K562 (cell line): ENCODE measurements at regions not wholly inside any gene's neighbourhood (a gene's known extent, or its start where the extent isn't known, plus 50 kb on each side); places are given as distances from the start of the nearest gene placed in this dataset.

Experiments
- ATAC-seq: fragments of 200-7000 bp; cut with Tn5 transposase; 3 replicates; pipeline ENCODE4 v1.9.1; 2020; ENCODE audit warnings: moderate library complexity
- BruUV-seq: library from RNA; stranded (reverse); fragments of 400-500 nt; replicated peaks from 2 replicates; lab custom pipeline; 2021; lab: Mats Ljungman, UMichigan
- CTCF ChIA-PET: fragments of 300-600 bp; formaldehyde crosslinking; extraction: SDS; loops from one replicate; lab custom pipeline; 2021; ENCODE audit warnings: low intra/inter-chr PET ratio; lab: Yijun Ruan, JAX
- POLR2A ChIA-PET: fragments of 300-600, 350-650 bp; sonication (Branson Sonifier 250); formaldehyde crosslinking; extraction: SDS; loops from one replicate; lab custom pipeline; 2021; ENCODE audit warnings: antibody characterized with exemption, inconsistent platforms; lab: Yijun Ruan, JAX
- DNase-seq, 4 experiments: peaks; one replicate each; pipeline versions ENCODE4 v3.0.0 to v3.0.0-alpha.2; 2011 to 2018; ENCODE audit warnings: low spot score in 3 of 4, mixed read lengths in 3 of 4; ENCODE audit errors: extremely low read depth in 1 of 4
- FAIRE-seq: peaks from 2 replicates; lab custom pipeline; 2011; peaks lifted over from hg19 to GRCh38; lab: Jason Lieb, UNC
- H2AFZ ChIP-seq: 2 replicates; pipeline ENCODE4 v1.6.0; 2011; ENCODE audit warnings: low read depth, low read length, control low read depth, inconsistent platforms
- H3K27ac ChIP-seq: fragments of 200-600 bp; 3 replicates; pipeline ENCODE4 v1.8.0; 2011; ENCODE audit warnings: low read depth, mild to moderate bottlenecking, control low read depth, inconsistent platforms, low read length, moderate library complexity, mixed read lengths; ENCODE audit errors: extremely low read depth
- H3K27me3 ChIP-seq, 2 experiments: fragments of 300-600 bp in 1 of 2; 2 replicates in 1 of 2; 3 replicates in 1 of 2; pipeline versions ENCODE4 v1.6.0 to v1.8.0; 2011; ENCODE audit warnings: inconsistent platforms in 2 of 2, low read length in 2 of 2, mild to moderate bottlenecking in 1 of 2, mixed read lengths in 1 of 2, moderate library complexity in 1 of 2; ENCODE audit not compliant: control insufficient read depth in 2 of 2, insufficient read depth in 2 of 2
- H3K36me3 ChIP-seq: fragments of 300-600 bp; 3 replicates; pipeline ENCODE4 v1.8.0; 2011; ENCODE audit warnings: mild to moderate bottlenecking, low read length, inconsistent platforms; ENCODE audit not compliant: control insufficient read depth, insufficient read depth
- H3K4me1 ChIP-seq, 2 experiments: fragments of 200-600 bp in 1 of 2; replicated peaks in 1 of 2; 2 replicates in 1 of 2; 3 replicates in 1 of 2; pipeline versions ENCODE4 v1.5.1 to v1.8.0; 2011; ENCODE audit warnings: inconsistent platforms in 2 of 2, low read length in 2 of 2, mild to moderate bottlenecking in 1 of 2, mixed read lengths in 1 of 2, moderate library complexity in 1 of 2; ENCODE audit not compliant: control insufficient read depth in 2 of 2, insufficient read depth in 2 of 2
- H3K4me2 ChIP-seq: 2 replicates; pipeline ENCODE4 v1.6.1; 2011; ENCODE audit warnings: low read length, control low read depth, inconsistent platforms, mixed read lengths; ENCODE audit not compliant: insufficient read depth
- H3K4me3 ChIP-seq: fragments of 200-600 bp; sonication (generic), shearing (Covaris generic); 2 replicates; pipeline ENCODE4 v1.5.1; 2016; ENCODE audit warnings: control low read depth, inconsistent platforms
- H3K79me2 ChIP-seq: fragments of 200-600 bp; 3 replicates; pipeline ENCODE4 v1.8.0; 2011; ENCODE audit warnings: low read length, inconsistent platforms; ENCODE audit not compliant: control insufficient read depth, insufficient read depth
- H3K9ac ChIP-seq, 2 experiments: 2 replicates each; pipeline versions ENCODE4 v1.6.0 to v1.6.1; 2011; ENCODE audit warnings: low read depth in 2 of 2, low read length in 2 of 2, control low read depth in 1 of 2, inconsistent platforms in 1 of 2, mild to moderate bottlenecking in 1 of 2, mixed read lengths in 1 of 2; ENCODE audit not compliant: insufficient read depth in 1 of 2
- H3K9me1 ChIP-seq: one replicate; pipeline ENCODE4 v1.6.0; 2011; ENCODE audit warnings: inconsistent platforms, mild to moderate bottlenecking, low read length, moderate library complexity; ENCODE audit not compliant: control insufficient read depth, insufficient read depth
- H3K9me3 ChIP-seq: replicated peaks from 2 replicates; pipeline ENCODE4 v1.5.1; 2011; ENCODE audit warnings: low read depth, low read length, inconsistent platforms; ENCODE audit not compliant: control insufficient read depth, insufficient read depth
- H4K20me1 ChIP-seq: replicated peaks from 2 replicates; pipeline ENCODE4 v1.6.1; 2011; ENCODE audit warnings: low read length, inconsistent platforms, mixed read lengths; ENCODE audit not compliant: control insufficient read depth, insufficient read depth
- CBX5 ChIP-seq: IDR thresholded peaks from 2 replicates; pipeline ENCODE4 v1.6.1; 2014; ENCODE audit warnings: low read depth, borderline replicate concordance
- MAFK ChIP-seq: IDR thresholded peaks from 2 replicates; pipeline ENCODE4 v1.6.1; 2011; ENCODE audit warnings: low read length, improper control_type of control experiment
- PHTF2 ChIP-seq: fragments of 250-450 bp; sonication (Bioruptor Pico); IDR thresholded peaks from 2 replicates; pipeline ENCODE4 v1.5.0; 2021; ENCODE audit warnings: mild to moderate bottlenecking
- SLC30A9 ChIP-seq: fragments of 250-450 bp; sonication (Bioruptor Pico); IDR thresholded peaks from 2 replicates; pipeline ENCODE4 v1.8.0; 2022; ENCODE audit warnings: mild to moderate bottlenecking, moderate library complexity
- WGBS: fragments of 100-300 bp; shearing (Covaris generic); methylation state at CpG from one replicate; pipeline ENCODE4 v1.1.6; 2016; ENCODE audit warnings: low coverage, mixed read lengths; ENCODE audit not compliant: insufficient coverage; ENCODE audit errors: missing lambda C conversion rate; 5-methylcytosine and 5-hydroxymethylcytosine counted together
- in situ Hi-C: fragments of 300-500 bp; cut with MboI; formaldehyde crosslinking; loops from 4 replicates; pipeline ENCODE4 v1.15.0; 2018; ENCODE audit warnings: inconsistent platforms, mixed read lengths
- intact Hi-C: fragments of 100-400 bp; cut with micrococcal nuclease; formaldehyde crosslinking; loops from 2 replicates; pipeline ENCODE4 v1.14.2; 2022
- TF ChIP-seq, protein P1 (sequence below): fragments of 250-450 bp; sonication (Bioruptor Pico); IDR thresholded peaks from 2 replicates; pipeline ENCODE4 v1.5.1; 2021; ENCODE audit warnings: mild to moderate bottlenecking

DNA sequence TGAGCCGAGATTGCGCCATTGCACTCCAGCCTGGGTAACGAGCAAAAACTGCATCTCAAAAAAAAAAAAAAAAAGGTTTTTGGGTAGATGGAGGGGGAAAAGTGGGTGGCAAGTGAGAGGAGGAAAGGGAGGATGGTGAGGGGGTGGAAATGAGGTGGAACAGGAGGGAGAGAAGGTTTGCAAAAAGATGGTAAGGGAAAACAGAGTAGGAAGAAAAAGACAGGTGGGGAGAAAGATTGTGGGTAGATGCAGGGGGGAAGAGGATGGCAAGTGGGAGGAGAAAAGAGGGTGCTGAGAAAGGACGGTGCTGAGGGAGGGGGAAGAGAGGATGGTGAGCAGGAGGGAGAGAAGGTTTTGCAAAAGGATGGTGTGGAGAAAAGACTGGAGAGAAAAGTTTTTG lies 57.8 kb upstream of the C1QTNF9B start:
- no peaks in the 10 kb centered on the region for H3K27me3 ChIP-seq
- no peak overlapping the region for H3K9ac ChIP-seq
- H3K79me2 ChIP-seq, result no peaks in the 10 kb centered on the region
- CTCF ChIA-PET, result no interaction called here
- H3K27ac ChIP-seq, result no peak overlapping the region
- FAIRE-seq, result no peak
- H3K9me1 ChIP-seq, result no peaks in the 10 kb centered on the region
- no peaks in the 10 kb centered on the region for H3K9me3 ChIP-seq
- intact Hi-C loops (no loop called here), in situ Hi-C loops (no loop called here)
- H3K4me3 ChIP-seq, result no peak overlapping the region
- no peak for TF ChIP-seq CBX5
- no peaks in the 10 kb centered on the region for H3K36me3 ChIP-seq
- WGBS, result 0% methylated on average over 1 of the region's 4 CpGs
- POLR2A ChIA-PET, result no interaction called here
- no peak overlapping the region for H2AFZ ChIP-seq
- peaks cover 0 to 9% of the 10 kb centered on the region in 2 experiments; a peak in 2 of 5 replicates for H3K4me1 ChIP-seq
- BruUV-seq, result no TSS peak
- no peak for DNase-seq
- no peak for ATAC-seq
- no peak overlapping the region for H3K4me2 ChIP-seq
- no peaks in the 10 kb centered on the region for H4K20me1 ChIP-seq

DNA sequence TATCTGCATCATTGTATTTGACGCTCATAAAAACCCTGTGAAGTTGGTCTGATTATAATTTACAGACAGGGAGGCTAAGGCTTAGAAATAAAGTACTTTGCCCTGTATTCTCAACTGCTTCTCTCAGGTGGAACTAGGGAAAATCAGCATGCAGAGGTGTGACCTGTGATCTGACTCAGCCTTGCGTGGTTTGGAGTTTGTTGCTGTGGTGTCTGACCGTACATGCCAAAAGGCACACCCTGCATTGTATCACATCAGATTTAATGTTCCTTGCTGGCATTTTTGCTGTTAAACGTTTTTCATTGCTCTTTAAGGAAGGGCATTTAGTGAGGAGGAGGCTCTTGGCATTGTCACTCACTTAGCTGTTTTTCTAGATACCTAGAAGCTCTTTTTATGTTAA lies 58.8 kb upstream of the C1QTNF9B start:
- ATAC-seq (no peak), DNase-seq (no peak), FAIRE-seq (no peak)
- no peak for TF ChIP-seq SLC30A9 (CRISPR knock-in tag)
- TF ChIP-seq PHTF2 (CRISPR knock-in tag), result no peak
- no peak for TF ChIP-seq MAFK
- TF ChIP-seq, protein P1, sequence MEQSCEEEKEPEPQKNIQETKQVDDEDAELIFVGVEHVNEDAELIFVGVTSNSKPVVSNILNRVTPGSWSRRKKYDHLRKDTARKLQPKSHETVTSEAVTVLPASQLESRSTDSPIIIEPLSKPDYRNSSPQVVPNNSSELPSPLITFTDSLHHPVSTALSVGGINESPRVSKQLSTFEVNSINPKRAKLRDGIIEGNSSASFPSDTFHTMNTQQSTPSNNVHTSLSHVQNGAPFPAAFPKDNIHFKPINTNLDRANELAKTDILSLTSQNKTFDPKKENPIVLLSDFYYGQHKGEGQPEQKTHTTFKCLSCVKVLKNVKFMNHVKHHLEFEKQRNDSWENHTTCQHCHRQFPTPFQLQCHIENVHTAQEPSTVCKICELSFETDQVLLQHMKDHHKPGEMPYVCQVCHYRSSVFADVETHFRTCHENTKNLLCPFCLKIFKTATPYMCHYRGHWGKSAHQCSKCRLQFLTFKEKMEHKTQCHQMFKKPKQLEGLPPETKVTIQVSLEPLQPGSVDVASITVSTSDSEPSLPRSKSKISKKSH, result no peak
- intact Hi-C loops (no loop called here), in situ Hi-C loops (no loop called here)
- Histone ChIP-seq H3K4me3 (no peak overlapping the region), H3K36me3 (no peaks in the 10 kb centered on the region), H4K20me1 (no peaks in the 10 kb centered on the region), H3K9me3 (no peaks in the 10 kb centered on the region), H3K79me2 (no peaks in the 10 kb centered on the region), H3K27me3 (no peaks in the 10 kb centered on the region), H3K4me1 (peaks cover 0 to 9% of the 10 kb centered on the region in 2 experiments; a peak in 2 of 5 replicates), H3K9ac (no peak overlapping the region), H3K27ac (no peak overlapping the region), H3K4me2 (no peak overlapping the region), H2AFZ (no peak overlapping the region), H3K9me1 (no peaks in the 10 kb centered on the region)
- no TSS peak for BruUV-seq
- POLR2A ChIA-PET, result no interaction called here
- CTCF ChIA-PET, result no interaction called here
- 0% methylated on average over 4 of the region's 4 CpGs for WGBS
